ENCODE measurements at regions not wholly inside any gene's neighbourhood (a gene's known extent, or its start where the extent isn't known, plus 50 kb on each side); places are given as distances from the start of the nearest gene placed in this dataset.

GRCh38 chr12:125311050-125311449 is 245.8 kb downstream of the AACS start:
- intact Hi-C loops (cut with DNase I), result no loop called here
- no peak for DNase-seq
- Histone ChIP-seq H3K27ac (no peak overlapping the region), H3K36me3 (no peaks in the 10 kb centered on the region), H3K27me3 (peaks cover under 1% of the 10 kb centered on the region), H3K4me3 (no peak overlapping the region), H3K9me3 (no peaks in the 10 kb centered on the region), H3K4me1 (no peaks in the 10 kb centered on the region)
- no peak for TF ChIP-seq CTCF (IDR thresholded peaks at IDR 0.05)
- ATAC-seq, result no peak

GRCh38 chr12:125312471-125312870 is 247.2 kb downstream of the AACS start:
- H3K27ac ChIP-seq, result no peak overlapping the region
- H3K4me1 ChIP-seq, result no peaks in the 10 kb centered on the region
- H3K36me3 ChIP-seq, result no peaks in the 10 kb centered on the region
- H3K27me3 ChIP-seq, result peaks cover 5% of the 10 kb centered on the region
- no peak overlapping the region for H3K4me3 ChIP-seq
- H3K9me3 ChIP-seq, result no peaks in the 10 kb centered on the region
- ATAC-seq, result no peak
- intact Hi-C loops (cut with DNase I), result no loop called here
- no peak for TF ChIP-seq CTCF (IDR thresholded peaks at IDR 0.05)
- DNase-seq, result no peak

GRCh38 chr12:125314051-125314755 is 249.0 kb downstream of the AACS start:
- Histone ChIP-seq H3K36me3 (no peaks in the 10 kb centered on the region), H3K4me3 (no peak overlapping the region), H3K27ac (no peak overlapping the region), H3K9me3 (no peaks in the 10 kb centered on the region), H3K27me3 (peaks cover 13% of the 10 kb centered on the region), H3K4me1 (no peaks in the 10 kb centered on the region)
- ATAC-seq (no peak), DNase-seq (no peak)
- intact Hi-C loops (cut with DNase I), result no loop called here
- no peak for TF ChIP-seq CTCF (IDR thresholded peaks at IDR 0.05)

- intact Hi-C loops (cut with DNase I), result no loop called here
- Histone ChIP-seq H3K9me3 (no peaks in the 10 kb centered on the region), H3K27me3 (peaks cover 13% of the 10 kb centered on the region), H3K4me1 (no peaks in the 10 kb centered on the region), H3K4me3 (no peak overlapping the region), H3K27ac (no peak overlapping the region), H3K36me3 (no peaks in the 10 kb centered on the region)
- no peak for ATAC-seq
- no peak for TF ChIP-seq CTCF (IDR thresholded peaks at IDR 0.05)
- no peak for DNase-seq
Measured at GRCh38 chr12:125315771-125316170, 250.5 kb downstream of the AACS start.

GRCh38 chr12:125320177-125320576 is 254.9 kb downstream of the AACS start:
- H3K9me3 ChIP-seq, result no peaks in the 10 kb centered on the region
- intact Hi-C loops (cut with DNase I), result no loop called here
- H3K4me1 ChIP-seq, result no peaks in the 10 kb centered on the region
- H3K36me3 ChIP-seq, result no peaks in the 10 kb centered on the region
- ATAC-seq (no peak), DNase-seq (no peak)
- no peak overlapping the region for H3K27ac ChIP-seq
- TF ChIP-seq CTCF (IDR thresholded peaks at IDR 0.05), result no peak
- H3K27me3 ChIP-seq, result peaks cover 13% of the 10 kb centered on the region
- H3K4me3 ChIP-seq, result no peak overlapping the region

Measured in upper lobe of right lung (tissue), 1 donor.